Ascending aorta (tissue), 2 donors: ENCODE measurements at regions not wholly inside any gene's neighbourhood (a gene's known extent, or its start where the extent isn't known, plus 50 kb on each side); places are given as distances from the start of the nearest gene placed in this dataset.

Source experiments
- DNase-seq, 2 donors: peaks; one replicate each; pipeline ENCODE4 v3.0.0-alpha.2; 2019; ENCODE audit warnings: low spot score in 2 of 2
- H3K27ac ChIP-seq, 2 donors: fragments of 200-600 bp; sonication (generic); one replicate each; pipeline ENCODE4 v1.5.1; 2016 to 2017; ENCODE audit warnings: mild to moderate bottlenecking in 1 of 2
- H3K27me3 ChIP-seq: fragments of 200-600 bp; sonication (generic); one replicate; pipeline ENCODE4 v1.5.1; 2017
- H3K36me3 ChIP-seq, 2 donors: fragments of 200-600 bp; sonication (generic); one replicate each; pipeline ENCODE4 v1.5.1; 2016
- H3K4me1 ChIP-seq, 2 donors: fragments of 200-600 bp; sonication (generic); one replicate each; pipeline ENCODE4 v1.5.1; 2016 to 2017; ENCODE audit warnings: mild to moderate bottlenecking in 1 of 2
- H3K4me3 ChIP-seq, 2 donors: fragments of 200-600 bp; sonication (generic); one replicate each; pipeline ENCODE4 v1.5.1; 2016 to 2017; ENCODE audit warnings: mild to moderate bottlenecking in 1 of 2
- H3K9me3 ChIP-seq, 2 donors: fragments of 200-600 bp; sonication (generic); one replicate each; pipeline ENCODE4 v1.5.1; 2016
- CTCF ChIP-seq, 3 experiments: fragments of 200-600 bp in 2 of 3; fragments of 450-650 bp in 1 of 3; sonication (generic) in 2 of 3; IDR thresholded peaks; one replicate each; pipeline ENCODE4 v1.5.1; 2016 to 2019; ENCODE audit warnings: antibody characterized with exemption in 3 of 3, mild to moderate bottlenecking in 1 of 3, moderate library complexity in 1 of 3
- intact Hi-C: fragments of 100-400 bp; cut with DNase I; formaldehyde crosslinking; loops from one replicate; pipeline ENCODE4 v1.15.1; 2023

GRCh38 chr18:78543201-78543725 lies 436.4 kb upstream of the SALL3 start:
- Histone ChIP-seq H3K27me3 (no peaks in the 10 kb centered on the region), H3K4me1 (no peaks in the 10 kb centered on the region), H3K36me3 (no peaks in the 10 kb centered on the region), H3K4me3 (no peak overlapping the region), H3K9me3 (no peaks in the 10 kb centered on the region), H3K27ac (no peak overlapping the region)
- intact Hi-C loops, result no loop called here
- DNase-seq, result no peak
- TF ChIP-seq CTCF (IDR thresholded peaks at IDR 0.05), result no peak

GRCh38 chr18:78546281-78546680 lies 433.3 kb upstream of the SALL3 start:
- DNase-seq, result no peak
- no peaks in the 10 kb centered on the region for H3K27me3 ChIP-seq
- no peaks in the 10 kb centered on the region for H3K4me1 ChIP-seq
- no peaks in the 10 kb centered on the region for H3K9me3 ChIP-seq
- intact Hi-C loops, result no loop called here
- TF ChIP-seq CTCF (IDR thresholded peaks at IDR 0.05), result no peak
- no peak overlapping the region for H3K27ac ChIP-seq
- H3K4me3 ChIP-seq, result no peak overlapping the region
- no peaks in the 10 kb centered on the region for H3K36me3 ChIP-seq

GRCh38 chr18:78547817-78548216 lies 431.8 kb upstream of the SALL3 start:
- TF ChIP-seq CTCF (IDR thresholded peaks at IDR 0.05), result no peak
- Histone ChIP-seq H3K36me3 (no peaks in the 10 kb centered on the region), H3K4me1 (no peaks in the 10 kb centered on the region), H3K9me3 (no peaks in the 10 kb centered on the region), H3K4me3 (no peak overlapping the region), H3K27me3 (no peaks in the 10 kb centered on the region), H3K27ac (no peak overlapping the region)
- intact Hi-C loops, result no loop called here
- no peak for DNase-seq

GRCh38 chr18:78548261-78549058 lies 431.2 kb upstream of the SALL3 start:
- H3K4me3 ChIP-seq, result no peak overlapping the region
- TF ChIP-seq CTCF (IDR thresholded peaks at IDR 0.05), result no peak
- no peak overlapping the region for H3K27ac ChIP-seq
- H3K4me1 ChIP-seq, result no peaks in the 10 kb centered on the region
- no peak for DNase-seq
- H3K27me3 ChIP-seq, result no peaks in the 10 kb centered on the region
- H3K9me3 ChIP-seq, result no peaks in the 10 kb centered on the region
- intact Hi-C loops, result no loop called here
- no peaks in the 10 kb centered on the region for H3K36me3 ChIP-seq

- no peak for DNase-seq
Measured at GRCh38 chr18:78549971-78550370, 429.6 kb upstream of the SALL3 start.

More at GRCh38 chr18:78549971-78550370, 429.6 kb upstream of the SALL3 start:
- Histone ChIP-seq H3K27me3 (no peaks in the 10 kb centered on the region), H3K4me3 (no peak overlapping the region), H3K9me3 (peaks cover 2 to 4% of the 10 kb centered on the region in 2 donors), H3K36me3 (no peaks in the 10 kb centered on the region), H3K4me1 (no peaks in the 10 kb centered on the region), H3K27ac (no peak overlapping the region)
- intact Hi-C loops, result no loop called here
- TF ChIP-seq CTCF (IDR thresholded peaks at IDR 0.05), result no peak
